Stimulated activated naive CD8-positive, alpha-beta T cell treated with anti-CD3 and anti-CD28 coated beads, Interleukin-15, Interleukin-2, amounts not matched to agents 100 U/mL and 50 U/mL, for 24 hours (primary cell): ENCODE measurements at regions not wholly inside any gene's neighbourhood (a gene's known extent, or its start where the extent isn't known, plus 50 kb on each side); places are given as distances from the start of the nearest gene placed in this dataset.

ENCODE experiments used
- ATAC-seq: fragments of 150-1000 bp; cut with Tn5 transposase; one replicate; pipeline ENCODE4 v1.10.0; 2021
- DNase-seq: peaks from one replicate; pipeline ENCODE4 v3.0.0; 2021

DNA sequence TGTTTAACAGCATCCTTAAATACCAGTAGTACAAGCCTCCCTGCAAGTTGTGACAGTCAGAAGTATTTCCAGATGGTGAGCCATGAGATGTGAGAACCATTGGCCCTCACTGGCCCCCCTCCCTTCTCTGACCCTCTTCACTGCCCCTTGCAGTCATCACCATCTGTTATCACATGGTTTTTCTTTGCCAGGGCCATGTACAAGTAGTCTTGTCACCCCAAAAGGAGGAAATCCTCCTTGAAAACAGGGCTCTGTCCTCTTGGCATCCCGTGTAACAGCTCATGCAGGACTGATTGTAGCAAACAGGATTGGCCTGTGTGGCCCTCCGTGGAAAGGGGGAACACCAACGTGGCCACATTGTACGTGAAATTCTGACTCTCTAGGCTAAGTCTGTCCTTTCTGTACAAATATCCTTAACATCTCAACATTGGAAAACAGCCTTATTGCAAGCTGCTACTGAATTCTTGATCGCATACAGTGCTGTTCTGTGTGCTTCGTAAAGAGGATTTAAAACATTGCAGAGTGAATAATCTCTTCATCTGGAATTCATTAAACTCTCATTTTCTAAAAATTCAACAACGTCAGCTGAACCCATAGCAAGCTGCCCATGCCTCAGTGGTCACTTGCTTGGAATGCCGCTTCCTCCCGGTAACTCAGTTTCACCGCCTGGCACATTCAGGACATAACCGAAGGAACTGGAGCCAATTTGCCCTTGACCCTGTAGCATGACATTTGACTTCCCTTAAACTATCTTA lies 171.7 kb downstream of the ATPSCKMT start:
- no peak for ATAC-seq
- no peak for DNase-seq

DNA sequence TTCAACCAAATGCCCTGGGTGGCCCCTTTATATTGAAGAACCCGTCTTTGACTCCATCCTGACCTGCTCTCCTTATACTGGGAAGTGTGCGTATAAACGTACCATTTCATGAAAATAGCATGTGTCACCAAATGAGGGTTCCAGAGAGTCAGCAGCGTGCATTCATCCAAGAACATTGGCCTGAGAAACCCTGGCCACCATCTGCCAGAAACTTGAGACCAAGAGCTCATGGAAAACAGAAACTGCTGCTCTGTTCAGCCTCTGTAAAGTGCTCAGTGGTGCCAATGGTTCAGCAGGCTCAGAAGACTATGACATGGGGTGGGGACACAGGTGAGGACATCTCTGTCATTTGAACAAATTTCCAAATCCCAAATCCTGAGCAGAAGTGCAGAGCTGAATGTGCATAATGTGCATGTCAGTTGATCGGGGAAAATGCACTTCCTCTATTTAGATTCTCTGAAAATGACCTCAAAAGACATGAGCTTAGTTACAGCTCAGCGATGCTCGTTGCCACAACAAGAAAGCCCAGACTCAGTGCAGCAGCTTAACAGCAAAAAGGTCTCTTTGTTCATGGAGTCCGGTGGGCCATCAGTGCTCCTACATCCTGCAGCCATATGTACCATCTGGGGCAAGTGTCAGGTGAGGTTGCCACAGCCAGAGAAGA lies 176.1 kb downstream of the ATPSCKMT start:
- ATAC-seq (no peak), DNase-seq (no peak)

DNA sequence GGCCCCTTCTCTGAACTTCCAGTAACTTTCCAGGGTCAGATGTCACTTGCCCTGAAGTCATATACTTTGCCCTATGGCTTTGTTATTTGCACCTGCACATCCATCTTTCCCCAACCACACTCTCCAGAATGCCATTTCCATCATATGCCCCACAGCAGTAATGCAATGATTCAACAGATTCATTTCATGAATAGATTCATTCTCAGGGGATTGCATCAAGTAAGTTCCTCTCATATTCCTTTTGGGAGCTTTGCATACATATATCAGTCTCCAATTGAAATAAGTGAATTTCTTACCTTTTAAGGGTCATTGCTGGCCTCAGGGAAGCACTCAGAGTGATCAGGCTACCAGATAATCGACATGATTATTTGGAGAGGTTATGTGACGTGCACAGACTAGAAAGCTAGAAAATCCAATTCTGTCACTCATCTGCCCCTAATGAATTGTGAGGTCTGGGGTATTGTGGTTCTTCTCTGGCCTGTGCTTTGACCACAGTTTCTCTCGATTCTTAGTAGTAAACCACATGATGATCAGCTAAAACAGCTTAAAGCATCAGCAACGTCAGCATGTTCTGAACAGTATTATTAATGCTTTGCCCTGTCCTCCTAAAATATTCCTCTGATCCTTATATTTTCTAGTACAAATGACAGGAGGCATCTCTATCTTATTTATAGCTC lies 179.9 kb downstream of the ATPSCKMT start:
- no peak for DNase-seq
- no peak for ATAC-seq

DNA sequence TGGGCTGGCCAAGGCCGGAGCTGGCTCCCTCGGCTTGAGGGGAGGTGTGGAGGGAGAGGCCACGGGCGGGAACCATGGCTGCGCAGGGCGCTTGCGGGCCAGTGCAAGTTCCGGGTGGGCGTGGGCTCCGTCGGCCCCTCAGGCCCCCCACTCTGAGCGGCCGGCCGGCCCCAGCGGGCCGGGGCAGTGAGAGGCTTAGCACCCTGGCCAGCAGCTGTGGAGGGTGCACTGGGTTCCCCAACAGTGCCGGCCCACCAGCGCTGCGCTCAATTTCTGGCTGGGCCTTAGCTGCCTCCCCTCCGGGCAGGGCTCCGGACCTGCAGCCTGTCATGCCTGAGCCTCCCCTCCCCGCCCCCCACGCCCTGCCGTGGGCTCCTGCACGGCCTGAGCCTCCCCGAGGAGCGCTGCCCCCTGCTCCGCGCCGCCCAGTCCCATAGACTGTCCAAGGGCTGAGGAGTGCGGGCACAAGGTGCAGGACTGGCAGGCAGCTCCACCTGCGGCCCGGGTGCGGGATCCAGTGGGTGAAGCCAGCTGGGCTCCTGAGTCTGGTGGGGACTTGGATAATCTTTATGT lies 184.2 kb downstream of the ATPSCKMT start:
- DNase-seq (no peak), ATAC-seq (no peak)

DNA sequence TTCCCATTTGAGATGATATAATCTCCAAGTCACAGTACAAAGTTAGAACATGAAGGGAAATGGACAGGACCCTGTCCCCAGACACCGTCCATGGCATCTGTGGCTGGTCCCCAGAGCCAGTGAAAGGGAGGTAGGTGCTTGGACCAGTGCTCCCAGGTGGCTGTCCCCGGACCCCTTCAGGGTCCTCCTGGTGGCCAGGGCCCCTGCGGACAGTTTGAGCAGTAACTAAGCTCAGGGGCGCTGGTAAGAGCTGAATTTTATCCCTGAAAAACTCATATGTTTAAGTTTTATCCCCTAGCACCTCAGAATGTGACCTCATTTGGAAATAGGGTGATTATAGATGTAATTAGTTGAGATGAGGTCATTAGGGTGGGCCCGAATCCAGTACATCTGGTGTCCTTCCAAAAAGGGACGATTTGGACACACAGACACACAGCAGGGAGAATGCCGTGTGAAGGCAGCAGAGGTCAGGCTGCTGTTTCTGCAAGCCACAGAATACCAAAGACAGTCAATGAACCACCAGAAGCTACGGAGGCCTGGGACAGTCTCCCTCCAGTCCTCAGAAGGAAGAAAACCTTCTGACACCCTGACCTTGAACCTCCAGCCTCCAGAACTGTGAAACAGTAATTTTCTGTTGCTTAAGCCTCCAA lies 185.0 kb downstream of the ATPSCKMT start:
- DNase-seq (no peak), ATAC-seq (no peak)

DNA sequence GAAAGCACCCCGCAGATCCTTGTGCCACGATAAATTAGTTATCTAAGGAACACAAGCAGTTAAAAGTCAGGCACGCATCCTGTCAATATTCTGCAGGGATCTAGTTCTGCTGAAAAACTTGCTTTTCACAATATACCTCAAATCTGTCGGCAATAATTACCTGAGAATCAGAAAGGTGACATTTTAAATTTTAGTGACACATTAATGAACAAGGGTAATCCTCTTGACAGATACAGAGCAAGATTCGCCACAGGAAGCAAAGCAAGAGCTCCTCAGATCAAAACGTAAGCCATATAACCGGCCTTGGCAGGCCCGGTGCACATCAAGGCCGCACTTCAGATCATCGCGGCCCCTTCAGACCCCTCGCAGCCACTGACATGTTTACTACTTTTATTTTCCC lies 185.7 kb downstream of the ATPSCKMT start:
- DNase-seq = no peak
- ATAC-seq = no peak

DNA sequence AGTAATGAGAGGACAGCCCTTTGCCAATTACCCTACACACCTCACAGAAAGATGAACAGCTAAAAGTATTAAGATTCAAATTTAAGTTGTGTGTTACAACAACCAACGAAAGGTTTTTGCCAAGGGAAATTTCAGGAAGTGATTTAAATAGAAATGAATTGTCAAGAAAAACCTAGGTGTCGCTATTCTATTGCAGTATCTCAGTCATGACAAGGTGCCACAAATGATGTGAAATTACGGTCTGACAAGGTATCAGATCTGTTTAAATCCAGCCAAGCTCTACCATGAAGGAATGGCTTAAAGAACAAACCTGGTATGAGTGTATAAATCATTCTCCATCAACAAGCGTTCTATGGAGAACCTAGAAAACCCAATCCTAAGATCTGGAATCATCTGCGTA lies 189.7 kb downstream of the ATPSCKMT start:
- no peak for ATAC-seq
- DNase-seq = no peak

DNA sequence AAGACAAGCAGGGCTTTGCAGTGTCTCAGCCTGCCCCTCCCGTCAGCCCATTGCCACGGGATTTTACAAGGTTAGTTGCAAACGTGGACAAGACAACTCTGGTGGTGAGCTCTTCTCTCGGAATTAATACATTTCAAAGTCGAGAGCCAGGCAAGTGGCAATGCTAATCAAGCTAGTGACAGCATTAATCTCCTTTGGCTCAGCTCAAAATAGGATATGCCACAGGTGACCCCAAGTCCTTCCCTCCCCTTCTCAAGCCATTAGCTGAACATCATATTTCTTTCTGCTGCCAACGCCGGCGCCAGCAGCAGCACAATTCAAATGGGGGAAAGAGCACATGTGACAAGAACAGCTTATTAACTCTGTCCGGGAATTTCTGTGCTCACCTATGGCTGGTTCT lies 190.1 kb downstream of the ATPSCKMT start:
- DNase-seq (no peak), ATAC-seq (no peak)

DNA sequence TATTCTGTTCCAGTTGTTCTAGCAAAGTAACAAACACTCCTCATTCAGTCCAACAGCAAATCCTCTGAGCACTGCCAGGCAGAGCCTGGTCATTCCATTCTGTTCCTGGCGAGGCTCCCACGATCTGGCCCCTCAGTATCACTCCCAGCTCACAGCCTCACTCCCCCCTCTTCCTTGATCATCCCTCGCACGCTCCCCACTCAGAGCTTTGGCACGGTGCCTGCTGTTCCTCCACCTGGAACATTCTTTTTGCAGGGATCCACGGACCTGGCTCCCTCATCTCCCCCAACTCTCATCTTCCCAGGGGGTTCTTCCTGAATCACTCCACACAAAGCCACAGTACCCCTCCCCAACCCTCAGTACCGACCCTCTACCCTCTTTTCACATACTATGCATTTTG lies 192.3 kb downstream of the ATPSCKMT start:
- ATAC-seq = no peak
- DNase-seq = no peak

DNA sequence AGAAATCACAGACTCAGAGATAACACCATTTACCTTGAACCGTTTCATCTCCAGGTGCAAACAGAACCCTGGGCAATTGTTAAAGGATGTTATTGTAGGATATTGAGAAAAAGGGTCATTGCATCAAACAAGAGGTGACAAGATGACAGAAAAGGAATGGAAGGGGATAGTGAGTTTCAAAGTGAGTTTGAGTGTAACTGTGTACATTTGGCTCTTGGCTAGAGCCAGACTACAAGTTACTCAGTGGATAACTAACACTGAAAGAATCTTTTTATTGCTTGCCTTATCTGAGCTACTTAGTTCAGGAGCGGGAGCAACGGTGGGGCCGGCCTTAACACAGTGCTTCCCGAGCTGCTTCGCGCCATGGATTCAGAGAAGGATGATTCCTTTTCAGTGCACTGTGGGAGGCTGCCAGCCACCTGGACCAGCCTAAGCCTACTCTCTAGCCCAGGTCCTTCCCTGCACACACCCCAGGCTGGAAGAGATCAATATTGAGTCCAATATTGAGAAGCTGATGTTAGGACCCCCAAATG lies 193.4 kb downstream of the ATPSCKMT start:
- no peak for DNase-seq
- ATAC-seq = no peak

DNA sequence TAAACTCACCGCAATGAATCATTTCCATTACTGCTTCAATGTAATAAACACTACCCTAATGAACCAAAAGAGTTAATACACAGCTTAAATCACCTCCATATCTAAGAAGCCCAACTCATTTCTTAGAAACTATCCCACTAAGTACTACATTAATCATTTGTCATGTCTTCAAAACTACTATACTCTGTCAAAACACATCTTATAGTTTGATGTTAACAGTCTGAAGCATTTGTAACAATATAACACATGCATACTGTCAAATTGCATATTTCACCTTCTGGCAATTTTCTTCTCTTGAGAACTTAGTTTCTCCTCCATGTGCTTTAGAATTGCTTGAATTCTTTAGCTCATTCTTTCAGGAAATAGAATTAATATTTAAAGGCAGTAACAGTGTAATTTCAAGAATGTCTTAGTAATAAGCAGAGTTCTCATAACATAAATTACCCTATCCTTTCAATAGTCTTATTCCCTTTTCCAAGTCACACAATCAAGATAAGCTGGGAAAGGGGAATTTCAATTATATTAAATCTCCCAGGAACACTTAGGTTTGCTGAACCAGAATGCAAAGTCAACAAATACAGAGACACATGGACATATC lies 199.7 kb downstream of the ATPSCKMT start:
- ATAC-seq (no peak), DNase-seq (no peak)

DNA sequence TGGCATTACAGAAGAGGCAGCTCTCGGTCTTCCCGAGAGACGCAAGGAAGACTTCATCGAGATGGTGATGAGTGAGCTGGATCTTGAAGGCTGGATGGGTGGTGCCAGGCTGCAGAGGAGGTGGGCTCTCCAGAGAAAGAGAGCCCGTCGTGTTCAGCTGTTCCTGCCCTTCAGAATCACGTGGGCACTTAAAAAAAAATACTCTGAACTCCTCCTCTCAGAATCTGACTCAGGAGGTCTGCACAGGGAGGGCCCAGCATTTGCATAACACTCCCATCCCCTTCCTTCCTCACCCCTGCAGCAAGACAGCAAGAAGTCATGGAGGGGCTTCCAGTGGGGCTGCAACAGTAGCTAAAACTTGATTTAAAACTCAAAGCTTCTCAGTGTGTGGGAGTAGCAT lies 203.0 kb downstream of the ATPSCKMT start:
- no peak for ATAC-seq

DNA sequence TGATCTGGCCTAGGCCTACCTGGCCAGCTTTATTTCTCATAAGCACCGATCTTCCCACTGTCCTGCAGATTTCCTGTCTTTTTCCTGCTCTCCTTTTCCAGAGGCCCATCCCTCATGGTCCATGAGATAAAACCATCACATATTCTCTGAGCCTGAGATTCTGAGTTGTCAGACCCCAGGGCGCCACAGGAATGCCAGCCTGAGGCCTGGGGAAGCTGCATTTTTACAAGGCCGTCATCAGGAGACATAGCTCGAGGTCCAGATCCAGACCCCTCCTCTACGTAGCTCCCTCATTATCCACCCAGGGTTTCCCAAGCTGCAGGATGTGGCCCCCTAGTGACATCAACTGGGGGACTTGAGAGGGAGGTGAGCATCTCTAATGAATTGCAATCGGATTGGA lies 204.3 kb downstream of the ATPSCKMT start:
- DNase-seq = no peak
- ATAC-seq = no peak

More for the DNA sequence above, 203.0 kb downstream of the ATPSCKMT start:
- no peak for DNase-seq

DNA sequence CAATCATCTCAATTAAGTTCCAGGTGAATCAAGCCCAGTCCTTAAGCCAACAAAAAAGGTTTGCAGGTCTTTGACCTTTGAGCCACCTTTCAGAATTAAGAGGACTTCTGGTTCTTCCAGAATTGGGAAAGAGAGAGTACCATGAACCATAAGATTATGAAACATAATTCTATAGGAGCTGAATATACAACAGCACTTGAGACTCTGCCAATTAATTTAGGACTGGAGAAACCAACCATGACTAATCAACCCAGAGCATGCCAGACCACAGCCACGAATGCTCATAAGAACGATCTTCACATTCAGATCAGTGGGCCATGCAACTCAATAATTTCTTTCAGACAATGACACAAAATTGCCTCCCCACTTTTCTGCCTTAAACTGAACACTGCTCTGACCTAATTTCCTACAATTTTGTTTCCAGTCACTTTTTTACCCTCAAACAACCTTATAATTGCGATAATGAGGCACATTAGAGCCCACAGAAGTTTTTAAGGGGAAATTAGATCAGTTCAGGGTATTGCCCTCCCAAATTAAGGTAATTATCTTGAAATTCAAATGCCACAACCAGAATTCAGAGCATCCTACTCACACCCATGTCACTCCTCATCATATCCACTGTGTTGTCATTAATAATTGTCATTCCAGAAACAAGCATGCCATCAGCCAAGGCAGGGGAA lies 213.4 kb downstream of the ATPSCKMT start:
- ATAC-seq = no peak
- DNase-seq = no peak

DNA sequence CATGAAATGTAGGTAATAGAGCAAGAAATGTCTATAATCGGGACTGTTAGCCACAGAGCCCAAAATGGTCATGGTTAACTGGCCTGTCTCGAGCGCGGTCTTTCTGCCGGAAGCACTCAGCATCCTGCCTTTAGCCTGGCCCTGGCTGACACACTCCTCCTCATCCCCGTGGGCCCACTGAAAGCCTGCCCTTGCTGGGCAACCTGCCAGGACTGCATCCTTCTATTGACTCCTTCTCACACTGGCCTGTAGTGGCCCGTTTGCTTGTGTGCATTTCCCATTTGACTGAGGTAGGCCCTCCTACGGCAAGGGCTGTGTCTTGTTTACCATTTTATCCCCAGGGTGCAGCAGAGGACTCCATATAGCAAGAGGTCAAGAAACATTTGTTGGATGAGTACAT lies 215.7 kb downstream of the ATPSCKMT start:
- DNase-seq (no peak), ATAC-seq (no peak)

DNA sequence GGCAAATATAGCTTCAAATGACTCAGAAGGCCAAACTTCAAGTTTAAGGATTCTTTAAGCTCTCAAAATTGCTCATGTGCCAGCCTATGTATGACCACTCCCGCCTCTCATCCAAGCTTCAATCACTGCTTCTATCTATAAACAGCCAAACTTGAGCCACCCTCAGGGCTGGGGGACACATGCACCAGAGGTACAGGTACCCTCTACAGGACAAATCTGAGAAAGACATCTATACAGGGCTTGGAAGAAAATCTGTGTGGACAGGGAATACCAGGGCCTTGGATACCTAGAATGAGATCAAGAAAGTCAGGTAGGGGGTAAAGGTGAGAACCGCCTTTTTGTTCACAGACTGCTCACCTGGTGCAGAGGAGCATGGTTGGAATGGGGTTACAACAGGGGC lies 217.9 kb downstream of the ATPSCKMT start:
- DNase-seq (no peak), ATAC-seq (no peak)

DNA sequence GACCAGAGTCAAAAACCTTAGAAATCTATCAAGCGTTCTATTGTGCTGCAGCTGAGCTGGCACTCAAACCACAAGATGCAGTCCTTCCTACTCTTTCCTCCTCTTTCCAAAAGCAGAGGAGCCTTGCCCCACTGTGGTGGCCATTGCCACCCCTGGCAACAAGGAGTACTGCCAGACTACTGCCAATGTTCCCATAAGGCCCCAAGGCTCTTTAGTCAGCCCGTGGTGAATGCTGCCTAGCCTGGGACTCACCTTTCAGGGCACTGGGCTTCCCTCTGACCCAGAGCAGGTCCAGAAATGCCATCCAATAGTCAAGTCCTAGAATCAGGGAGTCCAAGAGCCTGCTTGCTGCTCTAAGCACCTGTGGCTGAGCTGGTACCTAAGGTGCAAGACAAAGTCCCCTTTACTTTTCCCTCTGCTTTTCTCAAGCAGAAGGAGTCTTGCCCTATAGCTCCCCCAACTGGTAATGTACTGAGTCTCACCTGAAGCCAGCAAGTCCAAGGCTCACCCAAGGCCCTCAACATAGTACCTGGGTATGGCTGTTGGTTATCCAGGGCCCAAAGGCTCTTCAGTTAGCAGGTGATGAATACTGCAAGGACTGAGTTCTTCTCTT lies 219.4 kb downstream of the ATPSCKMT start:
- ATAC-seq = no peak
- DNase-seq = no peak

DNA sequence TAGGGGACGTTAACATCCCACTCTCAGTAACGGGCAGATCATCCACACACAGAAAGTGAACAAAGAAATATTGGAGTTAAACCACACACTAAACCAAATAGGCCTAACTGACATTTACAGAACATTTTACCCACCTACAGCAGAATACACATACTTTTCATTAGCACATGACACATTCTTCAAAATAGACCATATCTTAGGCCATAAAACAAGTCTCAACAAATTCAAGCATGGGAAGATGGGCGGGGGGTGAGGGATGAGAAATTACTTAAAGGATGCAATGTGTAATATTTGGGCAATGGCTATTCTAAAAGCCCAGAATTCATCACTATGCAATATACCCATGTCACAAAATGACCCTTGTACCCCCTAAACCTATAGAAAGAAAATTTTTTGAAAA lies 226.2 kb downstream of the ATPSCKMT start:
- ATAC-seq (no peak), DNase-seq (no peak)

DNA sequence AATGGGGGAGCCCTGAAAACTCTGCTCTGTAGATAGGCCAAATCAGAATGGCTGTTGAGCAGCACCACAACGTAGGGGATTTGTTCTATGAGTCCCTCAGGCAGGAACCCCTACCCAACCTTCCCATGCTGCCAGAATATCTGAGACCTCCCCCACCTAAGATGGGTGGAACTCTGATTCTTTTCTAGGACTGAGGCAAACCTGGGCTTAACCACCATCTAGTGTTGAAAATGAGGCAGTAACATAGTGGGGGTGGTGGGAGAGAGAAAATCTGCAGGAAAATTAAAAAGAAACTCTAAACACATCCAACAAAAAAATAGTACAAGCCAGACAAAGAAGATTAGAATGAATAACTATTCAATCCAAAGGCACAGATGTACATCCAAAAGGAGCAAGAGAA lies 228.4 kb downstream of the ATPSCKMT start:
- DNase-seq (no peak), ATAC-seq (no peak)

DNA sequence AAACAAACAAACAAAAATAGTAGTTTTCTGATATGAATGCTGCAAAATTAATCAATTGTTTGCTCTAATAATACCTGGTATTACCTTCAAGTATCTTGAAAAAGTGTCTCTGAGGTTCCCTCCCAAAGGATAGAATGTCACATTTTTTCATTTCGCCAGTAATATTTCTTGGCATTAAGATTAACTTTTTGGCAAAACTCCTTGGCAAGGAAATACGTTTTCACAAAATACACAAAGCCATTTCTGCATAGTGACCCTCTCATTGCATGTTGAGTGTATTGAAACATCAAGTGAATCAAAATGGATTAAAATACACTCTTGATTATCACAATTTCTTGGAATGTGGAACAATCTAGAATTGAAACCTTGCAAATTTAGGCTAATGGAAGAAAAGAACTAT lies 230.5 kb downstream of the ATPSCKMT start:
- ATAC-seq = no peak
- no peak for DNase-seq
